22Rv1 (cell line): ENCODE measurements at regions not wholly inside any gene's neighbourhood (a gene's known extent, or its start where the extent isn't known, plus 50 kb on each side); places are given as distances from the start of the nearest gene placed in this dataset.

Experiments used
- H3K27ac ChIP-seq: fragments of 450-650 bp; 2 replicates; pipeline ENCODE4 v1.5.1; 2017
- ZFX ChIP-seq: fragments of 450-650 bp; IDR thresholded peaks from 2 replicates; pipeline ENCODE4 v1.6.1; 2017; ENCODE audit warnings: antibody characterized with exemption, borderline replicate concordance
- TF ChIP-seq, protein P1 (sequence below): fragments of 450-650 bp; IDR thresholded peaks from 2 replicates; pipeline ENCODE4 v1.5.1; 2017; ENCODE audit warnings: mild to moderate bottlenecking

DNA sequence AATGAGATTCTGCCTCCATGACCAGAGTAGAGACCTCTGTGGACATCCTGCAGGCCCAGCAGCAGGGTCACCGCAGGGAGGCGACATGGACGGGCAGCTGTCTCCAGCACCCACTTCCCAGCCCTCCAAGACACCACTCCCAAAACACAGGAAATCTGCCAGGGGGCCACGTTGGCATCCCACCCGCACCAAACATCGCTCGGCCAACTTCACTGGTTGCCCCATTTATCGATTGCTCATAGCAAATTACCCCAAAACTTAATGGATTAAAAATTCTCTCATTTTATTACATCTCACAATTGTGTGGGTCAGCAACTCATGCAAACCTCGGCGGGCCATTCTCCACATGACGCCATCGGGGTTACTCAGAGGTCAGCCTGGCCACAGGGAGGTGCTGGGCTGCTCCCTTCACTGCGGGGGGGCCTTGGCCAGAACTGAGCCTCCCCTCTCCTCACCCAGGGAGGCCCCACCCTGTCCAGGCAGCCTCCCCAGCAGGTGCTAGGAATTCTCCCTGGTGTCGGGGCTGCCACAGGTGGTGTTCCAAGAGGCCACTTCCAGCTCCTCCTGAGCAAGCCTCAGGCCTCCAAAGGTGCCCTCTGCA is 420.7 kb upstream of the MYT1L start:
- no peak overlapping the region for H3K27ac ChIP-seq
- TF ChIP-seq, protein P1, sequence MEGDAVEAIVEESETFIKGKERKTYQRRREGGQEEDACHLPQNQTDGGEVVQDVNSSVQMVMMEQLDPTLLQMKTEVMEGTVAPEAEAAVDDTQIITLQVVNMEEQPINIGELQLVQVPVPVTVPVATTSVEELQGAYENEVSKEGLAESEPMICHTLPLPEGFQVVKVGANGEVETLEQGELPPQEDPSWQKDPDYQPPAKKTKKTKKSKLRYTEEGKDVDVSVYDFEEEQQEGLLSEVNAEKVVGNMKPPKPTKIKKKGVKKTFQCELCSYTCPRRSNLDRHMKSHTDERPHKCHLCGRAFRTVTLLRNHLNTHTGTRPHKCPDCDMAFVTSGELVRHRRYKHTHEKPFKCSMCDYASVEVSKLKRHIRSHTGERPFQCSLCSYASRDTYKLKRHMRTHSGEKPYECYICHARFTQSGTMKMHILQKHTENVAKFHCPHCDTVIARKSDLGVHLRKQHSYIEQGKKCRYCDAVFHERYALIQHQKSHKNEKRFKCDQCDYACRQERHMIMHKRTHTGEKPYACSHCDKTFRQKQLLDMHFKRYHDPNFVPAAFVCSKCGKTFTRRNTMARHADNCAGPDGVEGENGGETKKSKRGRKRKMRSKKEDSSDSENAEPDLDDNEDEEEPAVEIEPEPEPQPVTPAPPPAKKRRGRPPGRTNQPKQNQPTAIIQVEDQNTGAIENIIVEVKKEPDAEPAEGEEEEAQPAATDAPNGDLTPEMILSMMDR, result no peak
- TF ChIP-seq ZFX, result no peak

- no peak overlapping the region for H3K27ac ChIP-seq
- TF ChIP-seq, protein P1, result no peak
- TF ChIP-seq ZFX, result no peak
Measured at GRCh38 chr2:2750867-2751714, 420.0 kb upstream of the MYT1L start.

- TF ChIP-seq, protein P1, result no peak
- no peak for TF ChIP-seq ZFX
- H3K27ac ChIP-seq, result no peak overlapping the region
Measured at GRCh38 chr2:2749206-2749598, 418.1 kb upstream of the MYT1L start.

GRCh38 chr2:2748399-2749205 is 417.5 kb upstream of the MYT1L start:
- TF ChIP-seq, protein P1, result no peak
- TF ChIP-seq ZFX, result no peak
- H3K27ac ChIP-seq, result no peak overlapping the region

DNA sequence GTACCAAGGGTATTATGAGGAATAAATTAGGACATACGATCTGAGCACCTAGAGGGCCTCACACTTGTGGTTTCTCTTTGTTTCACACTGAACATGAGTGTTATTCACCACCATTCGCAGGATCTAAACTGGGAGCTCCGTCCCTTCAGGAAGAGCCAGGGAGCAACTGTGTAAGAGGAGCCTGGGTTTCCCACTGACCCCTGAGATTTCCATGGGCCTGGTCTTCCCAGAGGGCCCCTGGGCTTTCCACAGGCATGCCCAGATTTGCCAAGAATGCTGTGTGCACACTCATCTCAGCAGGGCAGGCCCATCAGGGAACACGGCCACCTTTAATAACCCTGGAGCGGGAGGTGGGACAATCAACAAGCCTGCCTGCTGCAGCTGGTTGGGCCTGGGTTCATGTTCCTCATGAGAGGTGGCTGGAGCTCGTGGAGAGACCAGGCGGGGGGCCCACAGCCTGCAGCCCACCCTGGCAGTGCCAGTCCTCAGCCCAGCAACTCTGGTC is 416.8 kb upstream of the MYT1L start:
- TF ChIP-seq ZFX, result no peak
- TF ChIP-seq, protein P1, result no peak
- H3K27ac ChIP-seq, result no peak overlapping the region

- H3K27ac ChIP-seq, result no peak overlapping the region
- TF ChIP-seq ZFX, result no peak
- TF ChIP-seq, protein P1, result no peak
Measured at GRCh38 chr2:2746731-2747130, 415.7 kb upstream of the MYT1L start.
